Endodermal cell (in vitro differentiated cells): ENCODE measurements at regions not wholly inside any gene's neighbourhood (a gene's known extent, or its start where the extent isn't known, plus 50 kb on each side); places are given as distances from the start of the nearest gene placed in this dataset.

Source experiments
- DNase-seq: peaks from one replicate; pipeline ENCODE4 v3.0.0-alpha.2; 2017
- H3K27ac ChIP-seq: 2 replicates; pipeline ENCODE4 v1.5.1; 2013; ENCODE audit warnings: mild to moderate bottlenecking, low read depth, low read length, moderate library complexity
- H3K27me3 ChIP-seq: 2 replicates; pipeline ENCODE4 v1.6.1; 2013; ENCODE audit warnings: mild to moderate bottlenecking, low read length, moderate library complexity; ENCODE audit not compliant: insufficient read depth, control insufficient read depth, poor library complexity, severe bottlenecking
- H3K36me3 ChIP-seq: 2 replicates; pipeline ENCODE4 v1.7.0; 2013; ENCODE audit warnings: mild to moderate bottlenecking, low read length, moderate library complexity; ENCODE audit not compliant: control insufficient read depth, insufficient read depth
- H3K4me1 ChIP-seq: one replicate; pipeline ENCODE4 v1.7.0; 2013; ENCODE audit warnings: low read length; ENCODE audit not compliant: control insufficient read depth, insufficient read depth
- H3K4me3 ChIP-seq: 2 replicates; pipeline ENCODE4 v1.5.1; 2013; ENCODE audit warnings: mild to moderate bottlenecking, low read length, moderate library complexity
- H3K9ac ChIP-seq: 2 replicates; pipeline ENCODE4 v1.6.1; 2013; ENCODE audit warnings: mild to moderate bottlenecking, low read length, moderate library complexity; ENCODE audit not compliant: poor library complexity, severe bottlenecking; ENCODE audit errors: extremely low read depth
- H3K9me3 ChIP-seq: 2 replicates; pipeline ENCODE4 v1.6.1; 2013; ENCODE audit warnings: mild to moderate bottlenecking, low read length, moderate library complexity; ENCODE audit not compliant: control insufficient read depth
- H3K27ac Mint-ChIP-seq: 2 replicates; pipeline ENCODE4 v1.8.0; 2020; ENCODE audit warnings: mixed read lengths
- H3K27me3 Mint-ChIP-seq: 2 replicates; pipeline ENCODE4 v1.8.0; 2021; ENCODE audit warnings: mild to moderate bottlenecking, mixed read lengths; ENCODE audit not compliant: insufficient read depth
- H3K36me3 Mint-ChIP-seq: 2 replicates; pipeline ENCODE4 v1.8.0; 2020; ENCODE audit warnings: low read depth, mixed read lengths
- H3K4me1 Mint-ChIP-seq: 2 replicates; pipeline ENCODE4 v1.8.0; 2020; ENCODE audit warnings: mixed read lengths
- H3K4me3 Mint-ChIP-seq: 2 replicates; pipeline ENCODE4 v1.8.0; 2020; ENCODE audit warnings: mild to moderate bottlenecking, moderate library complexity, mixed read lengths
- H3K9me3 Mint-ChIP-seq: 2 replicates; pipeline ENCODE4 v1.8.0; 2020; ENCODE audit warnings: mild to moderate bottlenecking, mixed read lengths
- WGBS, 2 experiments: methylation state at CpG; one replicate each; pipeline versions ENCODE4 v1.1.5 to v1.1.7; 2013; ENCODE audit warnings: missing lambda C conversion rate in 2 of 2, mixed read lengths in 1 of 2; ENCODE audit not compliant: insufficient coverage in 1 of 2, insufficient read length in 1 of 2; 5-methylcytosine and 5-hydroxymethylcytosine counted together
- TF ChIP-seq, protein P1 (sequence below): fragments of 200-600 bp; sonication (generic); conservative IDR thresholded peaks from 2 replicates; pipeline ENCODE4 v1.5.0; 2021; ENCODE audit warnings: antibody characterized with exemption, mild to moderate bottlenecking

DNA sequence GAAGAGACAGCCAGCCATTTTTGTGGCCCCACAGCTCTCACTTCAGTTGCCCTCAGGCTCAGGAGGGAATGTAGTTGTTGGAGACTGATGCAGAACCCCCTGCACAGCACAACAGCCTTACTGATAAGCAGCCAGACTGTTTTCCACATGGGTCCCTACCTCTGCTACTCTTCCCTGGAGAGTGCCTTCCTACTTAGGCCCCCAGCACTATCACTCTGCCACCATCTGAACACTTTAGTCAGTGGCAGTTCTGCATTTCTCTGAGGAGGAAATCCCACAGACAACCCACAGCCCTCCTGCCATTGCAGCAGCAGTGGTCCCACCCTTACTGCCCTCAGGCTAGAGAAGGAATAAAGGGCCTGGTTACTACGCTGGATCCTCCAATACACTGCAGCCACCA, 61.8 kb upstream of the PTPRD start:
- no peaks in the 10 kb centered on the region for H3K9me3 ChIP-seq
- Mint-ChIP-seq H3K27ac (no peak overlapping the region), H3K9me3 (peaks cover under 1% of the 10 kb centered on the region), H3K4me1 (no peaks in the 10 kb centered on the region), H3K27me3 (no peaks in the 10 kb centered on the region), H3K36me3 (no peaks in the 10 kb centered on the region), H3K4me3 (no peak overlapping the region)
- no peak overlapping the region for H3K9ac ChIP-seq
- 83 to 96% methylated on average over 1 of the region's 1 CpG for WGBS, 2 experiments
- H3K27ac ChIP-seq: no peak overlapping the region
- DNase-seq: no peak
- no peaks in the 10 kb centered on the region for H3K27me3 ChIP-seq
- H3K4me1 ChIP-seq: no peaks in the 10 kb centered on the region
- no peak overlapping the region for H3K4me3 ChIP-seq
- TF ChIP-seq, protein P1, sequence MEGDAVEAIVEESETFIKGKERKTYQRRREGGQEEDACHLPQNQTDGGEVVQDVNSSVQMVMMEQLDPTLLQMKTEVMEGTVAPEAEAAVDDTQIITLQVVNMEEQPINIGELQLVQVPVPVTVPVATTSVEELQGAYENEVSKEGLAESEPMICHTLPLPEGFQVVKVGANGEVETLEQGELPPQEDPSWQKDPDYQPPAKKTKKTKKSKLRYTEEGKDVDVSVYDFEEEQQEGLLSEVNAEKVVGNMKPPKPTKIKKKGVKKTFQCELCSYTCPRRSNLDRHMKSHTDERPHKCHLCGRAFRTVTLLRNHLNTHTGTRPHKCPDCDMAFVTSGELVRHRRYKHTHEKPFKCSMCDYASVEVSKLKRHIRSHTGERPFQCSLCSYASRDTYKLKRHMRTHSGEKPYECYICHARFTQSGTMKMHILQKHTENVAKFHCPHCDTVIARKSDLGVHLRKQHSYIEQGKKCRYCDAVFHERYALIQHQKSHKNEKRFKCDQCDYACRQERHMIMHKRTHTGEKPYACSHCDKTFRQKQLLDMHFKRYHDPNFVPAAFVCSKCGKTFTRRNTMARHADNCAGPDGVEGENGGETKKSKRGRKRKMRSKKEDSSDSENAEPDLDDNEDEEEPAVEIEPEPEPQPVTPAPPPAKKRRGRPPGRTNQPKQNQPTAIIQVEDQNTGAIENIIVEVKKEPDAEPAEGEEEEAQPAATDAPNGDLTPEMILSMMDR: no peak
- H3K36me3 ChIP-seq: no peaks in the 10 kb centered on the region

DNA sequence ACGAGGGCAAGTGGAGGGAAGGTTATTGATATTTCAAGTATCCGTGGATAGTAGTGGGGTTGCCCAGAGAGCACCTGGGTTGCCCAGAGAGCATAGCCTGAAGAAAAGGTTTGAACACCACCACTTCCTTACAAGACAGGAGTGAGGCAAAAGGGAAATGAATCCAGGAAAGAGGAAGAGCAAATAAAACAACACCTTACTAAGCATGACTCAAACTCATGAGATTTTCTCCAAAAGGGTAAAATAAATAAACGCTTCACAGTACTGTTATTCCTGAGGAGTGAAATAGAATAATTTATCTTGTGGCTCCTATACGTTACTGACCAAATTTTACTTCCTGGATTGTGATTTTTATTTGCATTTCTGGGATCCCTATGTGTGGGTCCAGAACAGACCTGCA, 65.2 kb upstream of the PTPRD start:
- Mint-ChIP-seq H3K36me3 (no peaks in the 10 kb centered on the region), H3K27ac (no peak overlapping the region), H3K4me1 (no peaks in the 10 kb centered on the region), H3K27me3 (no peaks in the 10 kb centered on the region), H3K9me3 (peaks cover 2% of the 10 kb centered on the region), H3K4me3 (no peak overlapping the region)
- Histone ChIP-seq H3K9me3 (no peaks in the 10 kb centered on the region), H3K4me1 (no peaks in the 10 kb centered on the region), H3K36me3 (no peaks in the 10 kb centered on the region), H3K27ac (no peak overlapping the region), H3K27me3 (no peaks in the 10 kb centered on the region), H3K9ac (no peak overlapping the region), H3K4me3 (no peak overlapping the region)
- no peak for DNase-seq
- 91 to 100% methylated on average over 1 to 4 of the region's 4 CpGs for WGBS, 2 experiments
- TF ChIP-seq, protein P1: no peak

DNA sequence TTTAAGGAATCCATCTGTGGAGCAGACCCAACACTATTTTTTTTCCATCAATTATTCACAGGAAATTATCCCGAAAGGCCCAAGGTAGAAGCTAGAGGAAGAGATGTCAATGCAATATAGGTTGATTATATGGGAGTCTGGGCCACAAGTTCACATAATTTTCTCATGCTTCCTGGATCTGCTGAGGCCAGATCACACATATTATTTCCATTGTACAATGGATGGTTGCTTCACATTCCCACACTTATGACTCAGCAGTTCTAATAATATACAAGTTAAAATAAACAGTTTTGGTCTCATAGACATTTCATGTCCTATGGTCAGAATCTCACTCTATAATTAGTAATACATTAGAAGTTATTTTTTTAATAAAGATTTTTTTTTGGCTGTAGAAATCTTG, 66.0 kb upstream of the PTPRD start:
- TF ChIP-seq, protein P1: no peak
- no peaks in the 10 kb centered on the region for H3K9me3 ChIP-seq
- H3K36me3 Mint-ChIP-seq: no peaks in the 10 kb centered on the region
- 94 to 100% methylated on average over 1 of the region's 1 CpG for WGBS, 2 experiments
- no peaks in the 10 kb centered on the region for H3K36me3 ChIP-seq
- H3K9ac ChIP-seq: no peak overlapping the region
- H3K9me3 Mint-ChIP-seq: peaks cover 2% of the 10 kb centered on the region
- no peak overlapping the region for H3K27ac Mint-ChIP-seq
- no peaks in the 10 kb centered on the region for H3K27me3 ChIP-seq
- no peak overlapping the region for H3K4me3 ChIP-seq
- H3K27ac ChIP-seq: no peak overlapping the region
- no peak for DNase-seq
- no peaks in the 10 kb centered on the region for H3K4me1 ChIP-seq
- H3K4me3 Mint-ChIP-seq: no peak overlapping the region
- no peaks in the 10 kb centered on the region for H3K4me1 Mint-ChIP-seq
- H3K27me3 Mint-ChIP-seq: no peaks in the 10 kb centered on the region
